K562 (cell line): ENCODE measurements at regions not wholly inside any gene's neighbourhood (a gene's known extent, or its start where the extent isn't known, plus 50 kb on each side); places are given as distances from the start of the nearest gene placed in this dataset.

ENCODE experiments used
- ATAC-seq: fragments of 200-7000 bp; cut with Tn5 transposase; 3 replicates; pipeline ENCODE4 v1.9.1; 2020; ENCODE audit warnings: moderate library complexity
- BruUV-seq: library from RNA; stranded (reverse); fragments of 400-500 nt; replicated peaks from 2 replicates; lab custom pipeline; 2021; lab: Mats Ljungman, UMichigan
- CTCF ChIA-PET: fragments of 300-600 bp; formaldehyde crosslinking; extraction: SDS; loops from one replicate; lab custom pipeline; 2021; ENCODE audit warnings: low intra/inter-chr PET ratio; lab: Yijun Ruan, JAX
- POLR2A ChIA-PET: fragments of 300-600, 350-650 bp; sonication (Branson Sonifier 250); formaldehyde crosslinking; extraction: SDS; loops from one replicate; lab custom pipeline; 2021; ENCODE audit warnings: antibody characterized with exemption, inconsistent platforms; lab: Yijun Ruan, JAX
- DNase-seq, 4 experiments: peaks; one replicate each; pipeline versions ENCODE4 v3.0.0 to v3.0.0-alpha.2; 2011 to 2018; ENCODE audit warnings: low spot score in 3 of 4, mixed read lengths in 3 of 4; ENCODE audit errors: extremely low read depth in 1 of 4
- FAIRE-seq: peaks from 2 replicates; lab custom pipeline; 2011; peaks lifted over from hg19 to GRCh38; lab: Jason Lieb, UNC
- H2AFZ ChIP-seq: 2 replicates; pipeline ENCODE4 v1.6.0; 2011; ENCODE audit warnings: low read depth, low read length, control low read depth, inconsistent platforms
- H3K27ac ChIP-seq: fragments of 200-600 bp; 3 replicates; pipeline ENCODE4 v1.8.0; 2011; ENCODE audit warnings: low read depth, mild to moderate bottlenecking, control low read depth, inconsistent platforms, low read length, moderate library complexity, mixed read lengths; ENCODE audit errors: extremely low read depth
- H3K27me3 ChIP-seq, 2 experiments: fragments of 300-600 bp in 1 of 2; 2 replicates in 1 of 2; 3 replicates in 1 of 2; pipeline versions ENCODE4 v1.6.0 to v1.8.0; 2011; ENCODE audit warnings: inconsistent platforms in 2 of 2, low read length in 2 of 2, mild to moderate bottlenecking in 1 of 2, mixed read lengths in 1 of 2, moderate library complexity in 1 of 2; ENCODE audit not compliant: control insufficient read depth in 2 of 2, insufficient read depth in 2 of 2
- H3K36me3 ChIP-seq: fragments of 300-600 bp; 3 replicates; pipeline ENCODE4 v1.8.0; 2011; ENCODE audit warnings: mild to moderate bottlenecking, low read length, inconsistent platforms; ENCODE audit not compliant: control insufficient read depth, insufficient read depth
- H3K4me1 ChIP-seq, 2 experiments: fragments of 200-600 bp in 1 of 2; replicated peaks in 1 of 2; 2 replicates in 1 of 2; 3 replicates in 1 of 2; pipeline versions ENCODE4 v1.5.1 to v1.8.0; 2011; ENCODE audit warnings: inconsistent platforms in 2 of 2, low read length in 2 of 2, mild to moderate bottlenecking in 1 of 2, mixed read lengths in 1 of 2, moderate library complexity in 1 of 2; ENCODE audit not compliant: control insufficient read depth in 2 of 2, insufficient read depth in 2 of 2
- H3K4me2 ChIP-seq: 2 replicates; pipeline ENCODE4 v1.6.1; 2011; ENCODE audit warnings: low read length, control low read depth, inconsistent platforms, mixed read lengths; ENCODE audit not compliant: insufficient read depth
- H3K4me3 ChIP-seq: fragments of 200-600 bp; sonication (generic), shearing (Covaris generic); 2 replicates; pipeline ENCODE4 v1.5.1; 2016; ENCODE audit warnings: control low read depth, inconsistent platforms
- H3K79me2 ChIP-seq: fragments of 200-600 bp; 3 replicates; pipeline ENCODE4 v1.8.0; 2011; ENCODE audit warnings: low read length, inconsistent platforms; ENCODE audit not compliant: control insufficient read depth, insufficient read depth
- H3K9ac ChIP-seq, 2 experiments: 2 replicates each; pipeline versions ENCODE4 v1.6.0 to v1.6.1; 2011; ENCODE audit warnings: low read depth in 2 of 2, low read length in 2 of 2, control low read depth in 1 of 2, inconsistent platforms in 1 of 2, mild to moderate bottlenecking in 1 of 2, mixed read lengths in 1 of 2; ENCODE audit not compliant: insufficient read depth in 1 of 2
- H3K9me1 ChIP-seq: one replicate; pipeline ENCODE4 v1.6.0; 2011; ENCODE audit warnings: inconsistent platforms, mild to moderate bottlenecking, low read length, moderate library complexity; ENCODE audit not compliant: control insufficient read depth, insufficient read depth
- H3K9me3 ChIP-seq: replicated peaks from 2 replicates; pipeline ENCODE4 v1.5.1; 2011; ENCODE audit warnings: low read depth, low read length, inconsistent platforms; ENCODE audit not compliant: control insufficient read depth, insufficient read depth
- H4K20me1 ChIP-seq: replicated peaks from 2 replicates; pipeline ENCODE4 v1.6.1; 2011; ENCODE audit warnings: low read length, inconsistent platforms, mixed read lengths; ENCODE audit not compliant: control insufficient read depth, insufficient read depth
- ELF1 ChIP-seq: fragments of 200-800 bp; sonication (Bioruptor generic); IDR thresholded peaks from 2 replicates; pipeline ENCODE4 v1.6.1; 2016; ENCODE audit warnings: missing genetic modification characterization, missing compliant biosample characterization
- EP400 ChIP-seq: fragments of 450-650 bp; IDR thresholded peaks from 2 replicates; pipeline ENCODE4 v1.6.1; 2017; ENCODE audit warnings: antibody characterized with exemption, mild to moderate bottlenecking, moderate library complexity
- GTF2A2 ChIP-seq: IDR thresholded peaks from 2 replicates; pipeline ENCODE4 v1.6.1; 2016; ENCODE audit warnings: mild to moderate bottlenecking, missing genetic modification characterization, missing compliant biosample characterization
- PHB2 ChIP-seq: fragments of 450-650 bp; IDR thresholded peaks from 2 replicates; pipeline ENCODE4 v1.6.1; 2017; ENCODE audit warnings: low read depth
- PTBP1 ChIP-seq: fragments of 200-400 bp; formaldehyde crosslinking; IDR thresholded peaks from 2 replicates; pipeline ENCODE4 v1.6.1; 2017; ENCODE audit warnings: low read depth, low read length
- XRCC4 ChIP-seq: IDR thresholded peaks from one replicate; pipeline ENCODE4 v1.6.1; 2011; ENCODE audit not compliant: insufficient read depth, insufficient read length; ENCODE audit errors: extremely low read depth
- ZBTB17 ChIP-seq: fragments of 450-650 bp; formaldehyde crosslinking; IDR thresholded peaks from 2 replicates; pipeline ENCODE4 v1.4.0; 2020; ENCODE audit warnings: mild to moderate bottlenecking
- ZFP36 ChIP-seq: fragments of 150-350 bp; IDR thresholded peaks from 2 replicates; pipeline ENCODE4 v1.6.1; 2018; ENCODE audit warnings: low read length, low read depth; ENCODE audit not compliant: partially characterized antibody
- ZNF57 ChIP-seq: fragments of 450-650 bp; formaldehyde crosslinking; IDR thresholded peaks from 2 replicates; pipeline ENCODE4 v1.4.0; 2020; ENCODE audit warnings: mild to moderate bottlenecking, moderate library complexity
- WGBS: fragments of 100-300 bp; shearing (Covaris generic); methylation state at CpG from one replicate; pipeline ENCODE4 v1.1.6; 2016; ENCODE audit warnings: low coverage, mixed read lengths; ENCODE audit not compliant: insufficient coverage; ENCODE audit errors: missing lambda C conversion rate; 5-methylcytosine and 5-hydroxymethylcytosine counted together
- in situ Hi-C: fragments of 300-500 bp; cut with MboI; formaldehyde crosslinking; loops from 4 replicates; pipeline ENCODE4 v1.15.0; 2018; ENCODE audit warnings: inconsistent platforms, mixed read lengths
- intact Hi-C: fragments of 100-400 bp; cut with micrococcal nuclease; formaldehyde crosslinking; loops from 2 replicates; pipeline ENCODE4 v1.14.2; 2022
- TF ChIP-seq, protein P1 (sequence below): sonication (generic); formaldehyde crosslinking; IDR thresholded peaks from 2 replicates; pipeline ENCODE4 v1.8.0; 2022; ENCODE audit warnings: mild to moderate bottlenecking, missing genetic modification reagents
- TF ChIP-seq, protein P2 (sequence below): sonication (generic); IDR thresholded peaks from 2 replicates; pipeline ENCODE4 v1.6.1; 2016

DNA sequence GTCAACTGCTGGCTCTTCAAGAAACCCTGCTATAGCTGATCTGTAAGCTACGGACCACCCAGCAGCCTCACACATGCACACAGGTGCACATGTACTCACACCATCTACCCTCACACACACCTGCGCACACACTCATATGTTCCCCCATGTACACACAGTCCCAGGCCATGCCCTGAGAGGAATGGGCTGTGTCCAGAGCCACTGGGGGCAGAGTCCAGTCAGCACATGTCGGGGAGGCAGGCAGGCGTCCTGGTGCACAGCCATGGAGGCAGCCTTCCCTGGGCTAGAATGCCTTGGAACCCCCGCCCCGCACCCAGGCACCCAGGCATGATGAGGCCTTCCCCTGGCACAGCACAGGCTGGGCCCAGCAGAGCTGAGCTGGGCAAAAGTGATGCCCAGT lies 58.3 kb upstream of the DLK1 start:
- Histone ChIP-seq H4K20me1 (no peaks in the 10 kb centered on the region), H3K9me1 (no peaks in the 10 kb centered on the region), H3K36me3 (no peaks in the 10 kb centered on the region), H3K79me2 (no peaks in the 10 kb centered on the region), H3K4me1 (peaks cover 28 to 44% of the 10 kb centered on the region in 2 experiments), H3K4me2 (no peak overlapping the region), H3K27me3 (no peaks in the 10 kb centered on the region), H2AFZ (no peak overlapping the region), H3K9me3 (0 out of 2 replicates have a peak, but pooled peaks cover 1% of the 10 kb centered on the region), H3K9ac (peak overlapping the region in 1 of 2 experiments; percentile 82; a peak in 2 of 4 replicates), H3K4me3 (no peak overlapping the region), H3K27ac (no peak overlapping the region)
- TF ChIP-seq ZBTB17 (CRISPR knock-in tag) = no peak
- no peak for FAIRE-seq
- CTCF ChIA-PET = no interaction called here
- POLR2A ChIA-PET = no interaction called here
- WGBS = 93% methylated on average over 3 of the region's 6 CpGs
- DNase-seq = no peak
- no TSS peak for BruUV-seq
- in situ Hi-C loops (loop anchor here (5.0 to 10.0 kb wide), 2 partner anchors 64 to 176 kb away; no protein-coding TSS in a partner anchor), intact Hi-C loops (loop anchor here (5.0 kb wide), 1 partner anchor 234 kb away; the partner anchor contains the start of gene RTL1)
- no peak for ATAC-seq

DNA sequence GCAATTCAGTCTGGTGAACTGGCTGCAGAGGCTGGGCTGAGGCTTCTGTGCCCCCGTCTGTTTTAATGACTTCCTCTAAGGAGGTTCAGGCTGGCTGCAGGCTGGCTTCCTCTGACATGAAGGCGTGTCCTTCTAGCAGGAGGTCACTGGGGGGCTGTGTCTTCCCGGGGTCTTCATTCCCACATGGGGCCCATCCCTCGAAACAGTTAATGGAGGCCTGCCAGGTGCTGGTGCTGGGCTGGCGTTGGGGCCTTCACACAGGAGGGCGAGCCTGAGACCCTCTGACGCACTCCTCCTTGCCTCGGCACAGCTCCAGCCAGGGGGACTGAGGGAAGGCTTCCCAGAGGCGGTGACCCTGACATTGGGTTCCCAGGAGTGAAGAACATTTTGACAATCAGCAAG lies 57.7 kb upstream of the DLK1 start:
- BruUV-seq = no TSS peak
- CTCF ChIA-PET = no interaction called here
- peaks cover 34 to 46% of the 10 kb centered on the region in 2 experiments for H3K4me1 ChIP-seq
- TF ChIP-seq, protein P1, sequence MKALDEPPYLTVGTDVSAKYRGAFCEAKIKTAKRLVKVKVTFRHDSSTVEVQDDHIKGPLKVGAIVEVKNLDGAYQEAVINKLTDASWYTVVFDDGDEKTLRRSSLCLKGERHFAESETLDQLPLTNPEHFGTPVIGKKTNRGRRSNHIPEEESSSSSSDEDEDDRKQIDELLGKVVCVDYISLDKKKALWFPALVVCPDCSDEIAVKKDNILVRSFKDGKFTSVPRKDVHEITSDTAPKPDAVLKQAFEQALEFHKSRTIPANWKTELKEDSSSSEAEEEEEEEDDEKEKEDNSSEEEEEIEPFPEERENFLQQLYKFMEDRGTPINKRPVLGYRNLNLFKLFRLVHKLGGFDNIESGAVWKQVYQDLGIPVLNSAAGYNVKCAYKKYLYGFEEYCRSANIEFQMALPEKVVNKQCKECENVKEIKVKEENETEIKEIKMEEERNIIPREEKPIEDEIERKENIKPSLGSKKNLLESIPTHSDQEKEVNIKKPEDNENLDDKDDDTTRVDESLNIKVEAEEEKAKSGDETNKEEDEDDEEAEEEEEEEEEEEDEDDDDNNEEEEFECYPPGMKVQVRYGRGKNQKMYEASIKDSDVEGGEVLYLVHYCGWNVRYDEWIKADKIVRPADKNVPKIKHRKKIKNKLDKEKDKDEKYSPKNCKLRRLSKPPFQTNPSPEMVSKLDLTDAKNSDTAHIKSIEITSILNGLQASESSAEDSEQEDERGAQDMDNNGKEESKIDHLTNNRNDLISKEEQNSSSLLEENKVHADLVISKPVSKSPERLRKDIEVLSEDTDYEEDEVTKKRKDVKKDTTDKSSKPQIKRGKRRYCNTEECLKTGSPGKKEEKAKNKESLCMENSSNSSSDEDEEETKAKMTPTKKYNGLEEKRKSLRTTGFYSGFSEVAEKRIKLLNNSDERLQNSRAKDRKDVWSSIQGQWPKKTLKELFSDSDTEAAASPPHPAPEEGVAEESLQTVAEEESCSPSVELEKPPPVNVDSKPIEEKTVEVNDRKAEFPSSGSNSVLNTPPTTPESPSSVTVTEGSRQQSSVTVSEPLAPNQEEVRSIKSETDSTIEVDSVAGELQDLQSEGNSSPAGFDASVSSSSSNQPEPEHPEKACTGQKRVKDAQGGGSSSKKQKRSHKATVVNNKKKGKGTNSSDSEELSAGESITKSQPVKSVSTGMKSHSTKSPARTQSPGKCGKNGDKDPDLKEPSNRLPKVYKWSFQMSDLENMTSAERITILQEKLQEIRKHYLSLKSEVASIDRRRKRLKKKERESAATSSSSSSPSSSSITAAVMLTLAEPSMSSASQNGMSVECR (CRISPR knock-in tag) = no peak
- TF ChIP-seq EP400 (no peak), PTBP1 (no peak), PHB2 (no peak), ELF1 (no peak), GTF2A2 (tag) (no peak), ZFP36 (peak; percentile 82), ZNF57 (CRISPR knock-in tag) (no peak), XRCC4 (no peak)
- TF ChIP-seq, protein P2, sequence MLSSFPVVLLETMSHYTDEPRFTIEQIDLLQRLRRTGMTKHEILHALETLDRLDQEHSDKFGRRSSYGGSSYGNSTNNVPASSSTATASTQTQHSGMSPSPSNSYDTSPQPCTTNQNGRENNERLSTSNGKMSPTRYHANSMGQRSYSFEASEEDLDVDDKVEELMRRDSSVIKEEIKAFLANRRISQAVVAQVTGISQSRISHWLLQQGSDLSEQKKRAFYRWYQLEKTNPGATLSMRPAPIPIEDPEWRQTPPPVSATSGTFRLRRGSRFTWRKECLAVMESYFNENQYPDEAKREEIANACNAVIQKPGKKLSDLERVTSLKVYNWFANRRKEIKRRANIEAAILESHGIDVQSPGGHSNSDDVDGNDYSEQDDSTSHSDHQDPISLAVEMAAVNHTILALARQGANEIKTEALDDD = no peak

More for the DNA sequence above, 57.7 kb upstream of the DLK1 start:
- Histone ChIP-seq H3K9me1 (no peaks in the 10 kb centered on the region), H4K20me1 (no peaks in the 10 kb centered on the region), H3K4me2 (peak overlapping the region; percentile 72), H3K27ac (peak overlapping the region; percentile 75), H2AFZ (peak overlapping the region; percentile 84), H3K36me3 (no peaks in the 10 kb centered on the region), H3K9me3 (no peaks in the 10 kb centered on the region), H3K79me2 (no peaks in the 10 kb centered on the region), H3K4me3 (no peak overlapping the region), H3K9ac (peak overlapping the region; percentile 39 to 82), H3K27me3 (no peaks in the 10 kb centered on the region)
- in situ Hi-C loops = loop anchor here (5.0 to 10.0 kb wide), 2 partner anchors 63 to 176 kb away; no protein-coding TSS in a partner anchor
- intact Hi-C loops = loop anchor here (5.0 kb wide), 1 partner anchor 233 kb away; the partner anchor contains the start of gene RTL1
- WGBS = 27% methylated on average over 9 of the region's 9 CpGs
- ATAC-seq = peak; percentile 13; the same call in 2 of the 3 replicates
- FAIRE-seq = no peak
- DNase-seq = no peak
- POLR2A ChIA-PET = interaction anchor here (1.0 kb wide), 2 partner anchors 11 to 17 kb away, joined by 3 to 5 read pairs; no protein-coding TSS in a partner anchor
